ENCODE measurements at regions not wholly inside any gene's neighbourhood (a gene's known extent, or its start where the extent isn't known, plus 50 kb on each side); places are given as distances from the start of the nearest gene placed in this dataset.

GRCh38 chr4:81359207-81359606 is 112.5 kb downstream of the RASGEF1B start:
- no peaks in the 10 kb centered on the region for H3K4me1 ChIP-seq
- peaks cover 0 to 3% (median 0%) of the 10 kb centered on the region in 7 donors for H3K27me3 ChIP-seq
- H3K36me3 ChIP-seq, result no peaks in the 10 kb centered on the region
- TF ChIP-seq, protein P1, sequence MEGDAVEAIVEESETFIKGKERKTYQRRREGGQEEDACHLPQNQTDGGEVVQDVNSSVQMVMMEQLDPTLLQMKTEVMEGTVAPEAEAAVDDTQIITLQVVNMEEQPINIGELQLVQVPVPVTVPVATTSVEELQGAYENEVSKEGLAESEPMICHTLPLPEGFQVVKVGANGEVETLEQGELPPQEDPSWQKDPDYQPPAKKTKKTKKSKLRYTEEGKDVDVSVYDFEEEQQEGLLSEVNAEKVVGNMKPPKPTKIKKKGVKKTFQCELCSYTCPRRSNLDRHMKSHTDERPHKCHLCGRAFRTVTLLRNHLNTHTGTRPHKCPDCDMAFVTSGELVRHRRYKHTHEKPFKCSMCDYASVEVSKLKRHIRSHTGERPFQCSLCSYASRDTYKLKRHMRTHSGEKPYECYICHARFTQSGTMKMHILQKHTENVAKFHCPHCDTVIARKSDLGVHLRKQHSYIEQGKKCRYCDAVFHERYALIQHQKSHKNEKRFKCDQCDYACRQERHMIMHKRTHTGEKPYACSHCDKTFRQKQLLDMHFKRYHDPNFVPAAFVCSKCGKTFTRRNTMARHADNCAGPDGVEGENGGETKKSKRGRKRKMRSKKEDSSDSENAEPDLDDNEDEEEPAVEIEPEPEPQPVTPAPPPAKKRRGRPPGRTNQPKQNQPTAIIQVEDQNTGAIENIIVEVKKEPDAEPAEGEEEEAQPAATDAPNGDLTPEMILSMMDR (IDR thresholded peaks at IDR 0.05), result no peak
- H3K27ac ChIP-seq, result no peak overlapping the region
- ATAC-seq (no peak), DNase-seq (no peak)
- intact Hi-C loops (cut with DNase I), result no loop called here
- H3K4me3 ChIP-seq, result no peak overlapping the region
- peaks cover 0 to 2% (median 0%) of the 10 kb centered on the region in 11 donors for H3K9me3 ChIP-seq
- 84 to 100% methylated on average over 1 of the region's 1 CpG for WGBS, 2 donors

GRCh38 chr4:81358154-81358553 is 113.6 kb downstream of the RASGEF1B start:
- ATAC-seq (no peak), DNase-seq (no peak)
- Histone ChIP-seq H3K27ac (no peak overlapping the region), H3K9me3 (peaks cover 0 to 2% (median 0%) of the 10 kb centered on the region in 11 donors), H3K36me3 (no peaks in the 10 kb centered on the region), H3K27me3 (peaks cover 0 to 3% (median 0%) of the 10 kb centered on the region in 7 donors), H3K4me1 (no peaks in the 10 kb centered on the region), H3K4me3 (no peak overlapping the region)
- TF ChIP-seq, protein P1 (IDR thresholded peaks at IDR 0.05), result no peak
- intact Hi-C loops (cut with DNase I), result no loop called here
- 58 to 77% methylated on average over 2 of the region's 2 CpGs for WGBS, 2 donors

DNA sequence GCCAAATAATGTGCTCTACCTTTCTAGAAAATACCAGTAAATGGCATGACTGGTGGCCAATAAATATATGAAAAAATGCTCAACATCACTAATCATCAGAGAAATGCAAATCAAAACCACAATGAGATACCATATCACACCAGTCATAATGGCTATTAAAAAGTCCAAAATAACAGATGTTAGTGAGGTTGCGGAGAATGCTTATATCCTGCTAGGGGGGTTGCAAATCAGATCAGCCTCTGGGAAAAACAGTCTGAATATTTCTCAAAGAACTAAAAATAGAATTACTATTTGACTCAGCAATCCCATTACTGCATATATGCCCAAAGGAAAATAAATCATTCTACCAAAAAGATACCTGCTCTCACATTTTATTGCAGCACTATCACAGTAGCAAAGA is 115.1 kb downstream of the RASGEF1B start:
- Histone ChIP-seq H3K4me1 (no peaks in the 10 kb centered on the region), H3K27me3 (peaks cover 0 to 8% (median 0%) of the 10 kb centered on the region in 7 donors), H3K4me3 (no peak overlapping the region), H3K36me3 (no peaks in the 10 kb centered on the region), H3K9me3 (peaks cover 0 to 2% (median 0%) of the 10 kb centered on the region in 11 donors), H3K27ac (no peak overlapping the region)
- no peak for ATAC-seq
- no peak for DNase-seq
- TF ChIP-seq, protein P1 (IDR thresholded peaks at IDR 0.05), result no peak
- WGBS, 2 donors, result 75 to 97% methylated on average over 1 of the region's 1 CpG
- intact Hi-C loops (cut with DNase I), result no loop called here

DNA sequence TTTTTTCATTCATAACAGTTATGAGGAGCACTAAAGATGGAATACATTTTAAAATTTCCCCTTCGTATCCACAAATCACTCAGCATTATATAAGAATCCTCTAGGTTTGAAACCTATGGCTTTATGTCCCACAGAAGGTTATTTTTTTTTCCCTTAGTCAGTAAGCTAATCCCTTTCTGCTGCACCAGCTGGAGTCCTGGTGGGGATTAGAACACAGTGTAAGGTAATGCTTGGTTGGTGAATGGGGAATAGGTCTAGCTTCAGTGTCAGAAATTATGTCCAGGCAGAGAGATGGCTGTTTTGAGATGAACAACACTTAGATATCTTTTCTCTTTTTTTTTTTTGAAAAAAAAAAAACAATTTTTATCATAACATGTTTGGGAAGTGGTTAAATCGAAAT is 116.6 kb downstream of the RASGEF1B start:
- Histone ChIP-seq H3K4me1 (no peaks in the 10 kb centered on the region), H3K4me3 (no peak overlapping the region), H3K36me3 (no peaks in the 10 kb centered on the region), H3K27me3 (peaks cover 0 to 8% (median 0%) of the 10 kb centered on the region in 7 donors), H3K9me3 (peaks cover 0 to 2% (median 0%) of the 10 kb centered on the region in 11 donors), H3K27ac (no peak overlapping the region)
- ATAC-seq (no peak), DNase-seq (no peak)
- 78 to 91% methylated on average over 2 of the region's 2 CpGs for whole genome bisulfite sequencing, 2 donors
- intact Hi-C loops (cut with DNase I), result no loop called here
- TF ChIP-seq, protein P1 (IDR thresholded peaks at IDR 0.05), result no peak
